Neural progenitor cell (in vitro differentiated cells): ENCODE measurements at regions not wholly inside any gene's neighbourhood (a gene's known extent, or its start where the extent isn't known, plus 50 kb on each side); places are given as distances from the start of the nearest gene placed in this dataset.

Source experiments
- DNase-seq: peaks from one replicate; pipeline ENCODE4 v3.0.0-alpha.2; 2016; ENCODE audit warnings: low spot score
- H2AFZ ChIP-seq: fragments of 200-600 bp; sonication (generic); replicated peaks from 2 replicates; pipeline ENCODE4 v1.6.1; 2016; ENCODE audit warnings: antibody characterized with exemption
- H3F3A ChIP-seq: fragments of 200-600 bp; sonication (generic); 2 replicates; pipeline ENCODE4 v1.6.1; 2016; ENCODE audit warnings: antibody characterized with exemption, low read depth
- H3K27ac ChIP-seq: fragments of 200-600 bp; sonication (generic); 2 replicates; pipeline ENCODE4 v1.5.1; 2016; ENCODE audit warnings: mild to moderate bottlenecking
- H3K27me3 ChIP-seq: fragments of 200-600 bp; sonication (generic); 2 replicates; pipeline ENCODE4 v1.6.1; 2016; ENCODE audit warnings: mild to moderate bottlenecking, moderate library complexity
- H3K36me3 ChIP-seq: fragments of 200-600 bp; sonication (generic); 2 replicates; pipeline ENCODE4 v1.5.1; 2016
- H3K4me1 ChIP-seq: fragments of 200-600 bp; sonication (generic); 2 replicates; pipeline ENCODE4 v1.6.1; 2016; ENCODE audit warnings: mixed run types
- H3K4me2 ChIP-seq: fragments of 200-600 bp; sonication (generic); 2 replicates; pipeline ENCODE4 v1.6.1; 2016
- H3K4me3 ChIP-seq: fragments of 200-600 bp; sonication (generic); 2 replicates; pipeline ENCODE4 v1.5.1; 2016
- H3K79me2 ChIP-seq: fragments of 200-600 bp; sonication (generic); 2 replicates; pipeline ENCODE4 v1.6.1; 2016; ENCODE audit warnings: low read depth
- H3K9ac ChIP-seq: fragments of 200-600 bp; sonication (generic); 2 replicates; pipeline ENCODE4 v1.6.1; 2016
- H3K9me3 ChIP-seq: fragments of 200-600 bp; sonication (generic); 2 replicates; pipeline ENCODE4 v1.5.1; 2016; ENCODE audit warnings: low read depth
- H4K20me1 ChIP-seq: fragments of 200-600 bp; sonication (generic); 2 replicates; pipeline ENCODE4 v1.6.1; 2016; ENCODE audit warnings: low read depth
- H3K27ac Mint-ChIP-seq: 3 replicates; pipeline ENCODE4 v1.8.0; 2021; ENCODE audit warnings: mixed read lengths
- H3K27me3 Mint-ChIP-seq: 2 replicates; pipeline ENCODE4 v1.8.0; 2022; ENCODE audit warnings: low read depth, mild to moderate bottlenecking, inconsistent platforms, moderate library complexity, mixed read lengths; ENCODE audit not compliant: insufficient read depth
- H3K36me3 Mint-ChIP-seq: 3 replicates; pipeline ENCODE4 v1.8.0; 2021; ENCODE audit warnings: mixed read lengths
- H3K4me1 Mint-ChIP-seq: 3 replicates; pipeline ENCODE4 v1.8.0; 2021; ENCODE audit warnings: mixed read lengths
- H3K4me3 Mint-ChIP-seq: 3 replicates; pipeline ENCODE4 v1.8.0; 2021; ENCODE audit warnings: mild to moderate bottlenecking, moderate library complexity, mixed read lengths
- H3K9me3 Mint-ChIP-seq: 3 replicates; pipeline ENCODE4 v1.8.0; 2020; ENCODE audit warnings: mixed read lengths
- EZH2 ChIP-seq: fragments of 200-600 bp; sonication (generic); IDR thresholded peaks from 2 replicates; pipeline ENCODE4 v1.6.1; 2017; ENCODE audit warnings: antibody characterized with exemption, mild to moderate bottlenecking, moderate library complexity
- EZH2phosphoT487 ChIP-seq: fragments of 200-600 bp; sonication (generic); IDR thresholded peaks from 2 replicates; pipeline ENCODE4 v1.6.1; 2017; ENCODE audit warnings: antibody characterized with exemption
- TF ChIP-seq, protein P1 (sequence below): fragments of 200-600 bp; sonication (generic); IDR thresholded peaks from 2 replicates; pipeline ENCODE4 v1.5.1; 2017; ENCODE audit warnings: antibody characterized with exemption, mild to moderate bottlenecking

- H3K9me3 ChIP-seq: no peaks in the 10 kb centered on the region
- no peak overlapping the region for H3K9ac ChIP-seq
- no peak overlapping the region for H3K27ac ChIP-seq
- H3K4me3 Mint-ChIP-seq: no peak overlapping the region
- H4K20me1 ChIP-seq: no peaks in the 10 kb centered on the region
- no peak overlapping the region for H2AFZ ChIP-seq
- H3K27me3 Mint-ChIP-seq: no peaks in the 10 kb centered on the region
- H3K4me3 ChIP-seq: no peak overlapping the region
- H3K9me3 Mint-ChIP-seq: no peaks in the 10 kb centered on the region
- H3K4me1 Mint-ChIP-seq: peaks cover 7% of the 10 kb centered on the region
- no peaks in the 10 kb centered on the region for H3K4me1 ChIP-seq
- H3K36me3 ChIP-seq: no peaks in the 10 kb centered on the region
- H3K4me2 ChIP-seq: no peak overlapping the region
- TF ChIP-seq EZH2 (no peak), EZH2phosphoT487 (no peak)
- TF ChIP-seq, protein P1, sequence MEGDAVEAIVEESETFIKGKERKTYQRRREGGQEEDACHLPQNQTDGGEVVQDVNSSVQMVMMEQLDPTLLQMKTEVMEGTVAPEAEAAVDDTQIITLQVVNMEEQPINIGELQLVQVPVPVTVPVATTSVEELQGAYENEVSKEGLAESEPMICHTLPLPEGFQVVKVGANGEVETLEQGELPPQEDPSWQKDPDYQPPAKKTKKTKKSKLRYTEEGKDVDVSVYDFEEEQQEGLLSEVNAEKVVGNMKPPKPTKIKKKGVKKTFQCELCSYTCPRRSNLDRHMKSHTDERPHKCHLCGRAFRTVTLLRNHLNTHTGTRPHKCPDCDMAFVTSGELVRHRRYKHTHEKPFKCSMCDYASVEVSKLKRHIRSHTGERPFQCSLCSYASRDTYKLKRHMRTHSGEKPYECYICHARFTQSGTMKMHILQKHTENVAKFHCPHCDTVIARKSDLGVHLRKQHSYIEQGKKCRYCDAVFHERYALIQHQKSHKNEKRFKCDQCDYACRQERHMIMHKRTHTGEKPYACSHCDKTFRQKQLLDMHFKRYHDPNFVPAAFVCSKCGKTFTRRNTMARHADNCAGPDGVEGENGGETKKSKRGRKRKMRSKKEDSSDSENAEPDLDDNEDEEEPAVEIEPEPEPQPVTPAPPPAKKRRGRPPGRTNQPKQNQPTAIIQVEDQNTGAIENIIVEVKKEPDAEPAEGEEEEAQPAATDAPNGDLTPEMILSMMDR: no peak
- H3K36me3 Mint-ChIP-seq: no peaks in the 10 kb centered on the region
- H3K27ac Mint-ChIP-seq: no peak overlapping the region
- no peaks in the 10 kb centered on the region for H3K79me2 ChIP-seq
- no peak for DNase-seq
- no peaks in the 10 kb centered on the region for H3F3A ChIP-seq
- H3K27me3 ChIP-seq: no peaks in the 10 kb centered on the region
These were observed 263.6 kb downstream of the HS3ST1 start for GRCh38 chr4:11165052-11165451.

DNA sequence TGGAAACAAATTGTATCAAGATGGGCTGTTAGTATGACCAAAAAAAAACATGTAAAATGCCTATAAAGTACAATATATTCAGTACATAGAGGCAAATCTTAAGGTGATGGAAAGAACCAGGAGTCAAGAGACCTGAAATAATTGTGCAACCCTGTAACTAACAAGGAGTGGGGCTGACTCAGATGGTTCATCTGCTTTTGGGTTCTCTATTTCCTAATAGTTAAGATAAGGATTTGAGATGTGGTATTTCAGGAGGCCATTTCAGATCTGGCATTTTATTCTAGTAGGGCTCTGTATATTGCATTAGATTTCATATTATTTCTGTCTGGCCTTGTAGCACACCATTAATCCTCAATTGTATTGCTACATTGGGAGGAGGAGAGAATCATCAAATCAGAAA lies 268.4 kb downstream of the HS3ST1 start:
- Mint-ChIP-seq H3K27ac (no peak overlapping the region), H3K9me3 (no peaks in the 10 kb centered on the region), H3K36me3 (no peaks in the 10 kb centered on the region), H3K27me3 (no peaks in the 10 kb centered on the region), H3K4me3 (no peak overlapping the region), H3K4me1 (peaks cover 5% of the 10 kb centered on the region)
- no peaks in the 10 kb centered on the region for H3K9me3 ChIP-seq
- TF ChIP-seq EZH2 (no peak), EZH2phosphoT487 (no peak)
- TF ChIP-seq, protein P1: no peak
- no peak overlapping the region for H2AFZ ChIP-seq
- no peak overlapping the region for H3K27ac ChIP-seq
- H3K27me3 ChIP-seq: no peaks in the 10 kb centered on the region
- no peaks in the 10 kb centered on the region for H3K79me2 ChIP-seq
- no peak overlapping the region for H3K4me3 ChIP-seq
- no peaks in the 10 kb centered on the region for H3K36me3 ChIP-seq
- no peak for DNase-seq
- no peak overlapping the region for H3K9ac ChIP-seq
- no peaks in the 10 kb centered on the region for H3K4me1 ChIP-seq
- no peaks in the 10 kb centered on the region for H3F3A ChIP-seq
- H4K20me1 ChIP-seq: no peaks in the 10 kb centered on the region
- H3K4me2 ChIP-seq: no peak overlapping the region

DNA sequence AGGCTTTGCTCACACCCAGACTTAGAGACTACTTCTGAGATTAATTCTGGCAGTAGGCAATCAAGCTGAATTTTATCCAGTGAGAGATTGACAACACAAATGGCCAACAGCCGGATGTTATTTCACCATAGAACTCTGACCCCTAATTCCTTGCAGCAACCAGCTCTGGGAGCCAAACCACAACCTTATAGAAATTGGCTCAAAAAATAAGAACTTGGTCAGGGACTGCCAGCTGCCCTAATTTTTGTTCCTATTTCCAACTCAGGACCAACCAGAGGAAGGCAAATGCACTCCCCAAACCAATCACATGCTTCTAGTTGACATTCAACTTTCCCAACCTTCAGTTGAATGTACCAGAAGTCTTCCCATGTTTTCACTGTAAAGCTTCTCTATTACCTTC lies 269.7 kb downstream of the HS3ST1 start:
- H3K27me3 Mint-ChIP-seq: no peaks in the 10 kb centered on the region
- H3K9me3 Mint-ChIP-seq: no peaks in the 10 kb centered on the region
- no peak overlapping the region for H3K9ac ChIP-seq
- no peak overlapping the region for H2AFZ ChIP-seq
- H3K27me3 ChIP-seq: no peaks in the 10 kb centered on the region
- no peaks in the 10 kb centered on the region for H3K36me3 ChIP-seq
- H3K4me3 Mint-ChIP-seq: no peak overlapping the region
- no peak for DNase-seq
- H3K4me3 ChIP-seq: no peak overlapping the region
- no peaks in the 10 kb centered on the region for H3K36me3 Mint-ChIP-seq
- TF ChIP-seq EZH2 (no peak), EZH2phosphoT487 (no peak)
- TF ChIP-seq, protein P1: no peak
- no peak overlapping the region for H3K27ac ChIP-seq
- peaks cover 2% of the 10 kb centered on the region for H3K4me1 Mint-ChIP-seq
- H3K9me3 ChIP-seq: no peaks in the 10 kb centered on the region
- no peaks in the 10 kb centered on the region for H3K79me2 ChIP-seq
- H3F3A ChIP-seq: no peaks in the 10 kb centered on the region
- no peaks in the 10 kb centered on the region for H4K20me1 ChIP-seq
- H3K27ac Mint-ChIP-seq: no peak overlapping the region
- no peak overlapping the region for H3K4me2 ChIP-seq
- H3K4me1 ChIP-seq: no peaks in the 10 kb centered on the region
